Fibroblast of lung (primary cell): ENCODE measurements at regions not wholly inside any gene's neighbourhood (a gene's known extent, or its start where the extent isn't known, plus 50 kb on each side); places are given as distances from the start of the nearest gene placed in this dataset.

Experiments
- DNase-seq, 2 donors: peaks; one replicate each; pipeline versions ENCODE4 v3.0.0 to v3.0.0-alpha.2; 2010; ENCODE audit warnings: low read depth in 2 of 2
- H2AFZ ChIP-seq: 2 replicates; pipeline ENCODE4 v1.5.1; 2012; ENCODE audit warnings: low read length, control low read depth, inconsistent platforms
- H3K27ac ChIP-seq: 2 replicates; pipeline ENCODE4 v1.5.1; 2011; ENCODE audit warnings: low read length, control low read depth; ENCODE audit not compliant: insufficient read depth
- H3K27me3 ChIP-seq: 2 replicates; pipeline ENCODE4 v1.5.1; 2011; ENCODE audit warnings: mild to moderate bottlenecking, low read length; ENCODE audit not compliant: control insufficient read depth, insufficient read depth
- H3K36me3 ChIP-seq: 2 replicates; pipeline ENCODE4 v1.5.1; 2011; ENCODE audit warnings: low read length; ENCODE audit not compliant: control insufficient read depth, insufficient read depth
- H3K4me1 ChIP-seq: 2 replicates; pipeline ENCODE4 v1.5.1; 2011; ENCODE audit warnings: low read length; ENCODE audit not compliant: control insufficient read depth, insufficient read depth; ENCODE audit errors: extremely low read depth
- H3K4me2 ChIP-seq: 2 replicates; pipeline ENCODE4 v1.5.1; 2011; ENCODE audit warnings: low read length, control low read depth; ENCODE audit not compliant: insufficient read depth; ENCODE audit errors: extremely low read depth
- H3K4me3 ChIP-seq, 4 experiments: fragments of 200-600 bp in 1 of 4; sonication (generic) in 1 of 4; replicated peaks in 1 of 4; 2 replicates each; pipeline ENCODE4 v1.5.1; 2011 to 2016; ENCODE audit warnings: low read length in 4 of 4, low read depth in 3 of 4, mild to moderate bottlenecking in 3 of 4, control low read depth in 2 of 4, inconsistent platforms in 1 of 4, mixed read lengths in 1 of 4; ENCODE audit not compliant: insufficient read depth in 1 of 4; ENCODE audit errors: control extremely low read depth in 1 of 4
- H3K79me2 ChIP-seq: 2 replicates; pipeline ENCODE4 v1.5.1; 2012; ENCODE audit warnings: mild to moderate bottlenecking, low read length, inconsistent platforms; ENCODE audit not compliant: control insufficient read depth, insufficient read depth
- H3K9ac ChIP-seq: 2 replicates; pipeline ENCODE4 v1.5.1; 2011; ENCODE audit warnings: mild to moderate bottlenecking, low read length, control low read depth; ENCODE audit not compliant: insufficient read depth
- H3K9me3 ChIP-seq: 2 replicates; pipeline ENCODE4 v1.5.1; 2012; ENCODE audit warnings: low read depth, low read length; ENCODE audit not compliant: control insufficient read depth, insufficient read depth
- H4K20me1 ChIP-seq: 2 replicates; pipeline ENCODE4 v1.5.1; 2011; ENCODE audit warnings: low read length; ENCODE audit not compliant: control insufficient read depth, insufficient read depth; ENCODE audit errors: extremely low read depth
- CTCF ChIP-seq, 2 donors: IDR thresholded peaks in 1 of 2; conservative IDR thresholded peaks in 1 of 2; 1 replicate in 1 of 2; 2 replicates in 1 of 2; pipeline ENCODE4 v1.5.1; 2011 to 2012; ENCODE audit warnings: low read length in 2 of 2, control low read depth in 1 of 2, inconsistent platforms in 1 of 2, low read depth in 1 of 2, mild to moderate bottlenecking in 1 of 2
- EZH2 ChIP-seq: IDR thresholded peaks from 2 replicates; pipeline ENCODE4 v1.5.1; 2012; ENCODE audit warnings: low read length, control low read depth, mild to moderate bottlenecking; ENCODE audit errors: missing control alignments

- H3K4me3 ChIP-seq, result peak overlapping the region in 1 of 4 experiments; percentile 30
- TF ChIP-seq EZH2 (no peak), CTCF (conservative IDR thresholded peaks at IDR 0.05 in 1 of 2, IDR thresholded peaks at IDR 0.05 in 1 of 2; ENCODE audit: low read depth in 1 of 2, low read length in 2 of 2) (no peak)
- DNase-seq, result no peak
- no peaks in the 10 kb centered on the region for H4K20me1 ChIP-seq
- peaks cover 8% of the 10 kb centered on the region for H3K4me1 ChIP-seq
- peak overlapping the region; percentile 17 for H3K27ac ChIP-seq
- peaks cover 2% of the 10 kb centered on the region for H3K36me3 ChIP-seq
- H3K27me3 ChIP-seq, result no peaks in the 10 kb centered on the region
- H3K79me2 ChIP-seq, result no peaks in the 10 kb centered on the region
- peak overlapping the region; percentile 2 for H3K4me2 ChIP-seq
- no peak overlapping the region for H3K9ac ChIP-seq
- H2AFZ ChIP-seq, result peak overlapping the region; percentile 41
- no peaks in the 10 kb centered on the region for H3K9me3 ChIP-seq
Measured at GRCh38 chr16:27720731-27721530, 171.0 kb downstream of the KATNIP start.

- no peak overlapping the region for H3K9ac ChIP-seq
- H2AFZ ChIP-seq, result no peak overlapping the region
- peaks cover 8% of the 10 kb centered on the region for H3K4me1 ChIP-seq
- no peaks in the 10 kb centered on the region for H3K9me3 ChIP-seq
- no peak overlapping the region for H3K4me3 ChIP-seq
- H4K20me1 ChIP-seq, result no peaks in the 10 kb centered on the region
- no peaks in the 10 kb centered on the region for H3K27me3 ChIP-seq
- DNase-seq, result peak; percentile 25 to 98
- TF ChIP-seq CTCF (conservative IDR thresholded peaks at IDR 0.05 in 1 of 2, IDR thresholded peaks at IDR 0.05 in 1 of 2; ENCODE audit: low read depth in 1 of 2, low read length in 2 of 2), result no peak
- no peak for TF ChIP-seq EZH2
- peaks cover 3% of the 10 kb centered on the region for H3K36me3 ChIP-seq
- H3K27ac ChIP-seq, result peak overlapping the region; percentile 17
- H3K4me2 ChIP-seq, result no peak overlapping the region
- no peaks in the 10 kb centered on the region for H3K79me2 ChIP-seq
Measured at GRCh38 chr16:27721531-27722181, 171.7 kb downstream of the KATNIP start.

- H3K27me3 ChIP-seq, result no peaks in the 10 kb centered on the region
- peaks cover 8% of the 10 kb centered on the region for H3K4me1 ChIP-seq
- no peak overlapping the region for H3K4me2 ChIP-seq
- no peaks in the 10 kb centered on the region for H3K79me2 ChIP-seq
- no peaks in the 10 kb centered on the region for H3K9me3 ChIP-seq
- no peak overlapping the region for H2AFZ ChIP-seq
- TF ChIP-seq EZH2 (no peak), CTCF (conservative IDR thresholded peaks at IDR 0.05 in 1 of 2, IDR thresholded peaks at IDR 0.05 in 1 of 2; ENCODE audit: low read depth in 1 of 2, low read length in 2 of 2) (no peak)
- H4K20me1 ChIP-seq, result no peaks in the 10 kb centered on the region
- DNase-seq, result no peak
- H3K4me3 ChIP-seq, result no peak overlapping the region
- peak overlapping the region; percentile 17 for H3K27ac ChIP-seq
- H3K36me3 ChIP-seq, result peaks cover 3% of the 10 kb centered on the region
- H3K9ac ChIP-seq, result no peak overlapping the region
Measured at GRCh38 chr16:27722207-27722606, 172.3 kb downstream of the KATNIP start.
